ENCODE measurements at regions not wholly inside any gene's neighbourhood (a gene's known extent, or its start where the extent isn't known, plus 50 kb on each side); places are given as distances from the start of the nearest gene placed in this dataset.
A peak's percentile ranks its signal among the peaks of the same experiment; 100 is the strongest.

DNA sequence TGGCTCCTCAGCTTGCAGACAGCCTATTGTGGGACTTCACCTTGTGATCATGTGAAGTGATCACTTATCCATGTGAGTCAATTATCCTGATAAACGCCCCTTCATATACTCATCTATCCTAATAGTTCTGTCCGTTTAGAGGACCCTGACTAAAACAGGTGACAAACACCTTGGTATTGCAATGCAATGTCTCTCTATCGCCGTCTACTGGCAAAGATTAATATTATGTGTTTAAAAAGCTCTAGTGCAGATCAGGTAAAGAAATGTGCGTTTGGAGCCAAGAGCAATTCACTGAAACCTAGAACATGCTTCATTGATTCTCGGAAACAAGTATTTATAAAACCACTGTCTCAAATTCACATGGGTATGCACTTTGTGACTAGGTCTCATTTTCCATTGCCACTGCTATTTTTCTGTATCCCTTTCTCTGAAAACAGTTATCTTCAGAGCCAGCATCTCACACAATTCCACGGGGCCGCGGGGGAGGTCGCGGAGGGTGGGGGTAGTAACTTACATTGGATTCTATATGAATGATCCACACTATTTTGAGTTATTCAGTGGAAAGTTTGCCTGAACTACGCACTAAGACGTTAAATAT lies 554.6 kb upstream of the NCAM2 start:
- no peak for TF ChIP-seq EP300 (IDR thresholded peaks at IDR 0.05; ENCODE audit: borderline replicate concordance)
- no peak for TF ChIP-seq TAF1 (IDR thresholded peaks at IDR 0.05; ENCODE audit: low read depth)
- TF ChIP-seq, protein P1, sequence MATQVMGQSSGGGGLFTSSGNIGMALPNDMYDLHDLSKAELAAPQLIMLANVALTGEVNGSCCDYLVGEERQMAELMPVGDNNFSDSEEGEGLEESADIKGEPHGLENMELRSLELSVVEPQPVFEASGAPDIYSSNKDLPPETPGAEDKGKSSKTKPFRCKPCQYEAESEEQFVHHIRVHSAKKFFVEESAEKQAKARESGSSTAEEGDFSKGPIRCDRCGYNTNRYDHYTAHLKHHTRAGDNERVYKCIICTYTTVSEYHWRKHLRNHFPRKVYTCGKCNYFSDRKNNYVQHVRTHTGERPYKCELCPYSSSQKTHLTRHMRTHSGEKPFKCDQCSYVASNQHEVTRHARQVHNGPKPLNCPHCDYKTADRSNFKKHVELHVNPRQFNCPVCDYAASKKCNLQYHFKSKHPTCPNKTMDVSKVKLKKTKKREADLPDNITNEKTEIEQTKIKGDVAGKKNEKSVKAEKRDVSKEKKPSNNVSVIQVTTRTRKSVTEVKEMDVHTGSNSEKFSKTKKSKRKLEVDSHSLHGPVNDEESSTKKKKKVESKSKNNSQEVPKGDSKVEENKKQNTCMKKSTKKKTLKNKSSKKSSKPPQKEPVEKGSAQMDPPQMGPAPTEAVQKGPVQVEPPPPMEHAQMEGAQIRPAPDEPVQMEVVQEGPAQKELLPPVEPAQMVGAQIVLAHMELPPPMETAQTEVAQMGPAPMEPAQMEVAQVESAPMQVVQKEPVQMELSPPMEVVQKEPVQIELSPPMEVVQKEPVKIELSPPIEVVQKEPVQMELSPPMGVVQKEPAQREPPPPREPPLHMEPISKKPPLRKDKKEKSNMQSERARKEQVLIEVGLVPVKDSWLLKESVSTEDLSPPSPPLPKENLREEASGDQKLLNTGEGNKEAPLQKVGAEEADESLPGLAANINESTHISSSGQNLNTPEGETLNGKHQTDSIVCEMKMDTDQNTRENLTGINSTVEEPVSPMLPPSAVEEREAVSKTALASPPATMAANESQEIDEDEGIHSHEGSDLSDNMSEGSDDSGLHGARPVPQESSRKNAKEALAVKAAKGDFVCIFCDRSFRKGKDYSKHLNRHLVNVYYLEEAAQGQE (IDR thresholded peaks at IDR 0.05; ENCODE audit: low read depth), result no peak
- TF ChIP-seq YY1 (IDR thresholded peaks at IDR 0.05; ENCODE audit: low read depth), result no peak
- TF ChIP-seq RAD21 (IDR thresholded peaks at IDR 0.05; ENCODE audit: low read depth), result peak; percentile 42
- TF ChIP-seq, protein P2, sequence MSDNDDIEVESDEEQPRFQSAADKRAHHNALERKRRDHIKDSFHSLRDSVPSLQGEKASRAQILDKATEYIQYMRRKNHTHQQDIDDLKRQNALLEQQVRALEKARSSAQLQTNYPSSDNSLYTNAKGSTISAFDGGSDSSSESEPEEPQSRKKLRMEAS (IDR thresholded peaks at IDR 0.05), result no peak
- no peak for TF ChIP-seq TCF12 (IDR thresholded peaks at IDR 0.05; ENCODE audit: low read depth)
- no peak for TF ChIP-seq EGR1 (IDR thresholded peaks at IDR 0.05)
- TF ChIP-seq NFIC (IDR thresholded peaks at IDR 0.05), result no peak
- no peak for TF ChIP-seq FOXM1 (IDR thresholded peaks at IDR 0.05; ENCODE audit: borderline replicate concordance, low read depth)
- TF ChIP-seq, protein P3, sequence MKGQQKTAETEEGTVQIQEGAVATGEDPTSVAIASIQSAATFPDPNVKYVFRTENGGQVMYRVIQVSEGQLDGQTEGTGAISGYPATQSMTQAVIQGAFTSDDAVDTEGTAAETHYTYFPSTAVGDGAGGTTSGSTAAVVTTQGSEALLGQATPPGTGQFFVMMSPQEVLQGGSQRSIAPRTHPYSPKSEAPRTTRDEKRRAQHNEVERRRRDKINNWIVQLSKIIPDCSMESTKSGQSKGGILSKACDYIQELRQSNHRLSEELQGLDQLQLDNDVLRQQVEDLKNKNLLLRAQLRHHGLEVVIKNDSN (IDR thresholded peaks at IDR 0.05), result no peak
- no peak for TF ChIP-seq TEAD4 (IDR thresholded peaks at IDR 0.05)
